ENCODE measurements at regions not wholly inside any gene's neighbourhood (a gene's known extent, or its start where the extent isn't known, plus 50 kb on each side); places are given as distances from the start of the nearest gene placed in this dataset.

DNA sequence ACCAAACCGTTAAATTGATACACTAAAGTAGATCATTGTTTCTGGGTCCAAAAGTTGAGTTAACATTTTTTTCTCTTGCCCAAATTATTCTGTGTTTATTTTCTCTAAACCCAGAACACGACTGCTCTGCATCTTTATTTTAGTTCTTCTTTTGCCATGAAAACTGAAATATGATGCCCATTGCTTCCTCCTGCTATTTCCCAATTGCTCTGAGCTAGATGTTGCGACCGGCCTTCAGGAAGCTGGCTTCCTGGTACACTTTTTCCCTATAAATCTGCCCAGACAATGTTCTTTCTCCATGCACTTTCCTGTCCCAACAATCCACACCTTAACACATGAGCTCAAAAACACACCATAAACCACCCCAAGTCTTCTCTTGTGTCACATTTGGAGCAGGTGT lies 501.4 kb downstream of the FBXO15 start:
- TF ChIP-seq, protein P1, sequence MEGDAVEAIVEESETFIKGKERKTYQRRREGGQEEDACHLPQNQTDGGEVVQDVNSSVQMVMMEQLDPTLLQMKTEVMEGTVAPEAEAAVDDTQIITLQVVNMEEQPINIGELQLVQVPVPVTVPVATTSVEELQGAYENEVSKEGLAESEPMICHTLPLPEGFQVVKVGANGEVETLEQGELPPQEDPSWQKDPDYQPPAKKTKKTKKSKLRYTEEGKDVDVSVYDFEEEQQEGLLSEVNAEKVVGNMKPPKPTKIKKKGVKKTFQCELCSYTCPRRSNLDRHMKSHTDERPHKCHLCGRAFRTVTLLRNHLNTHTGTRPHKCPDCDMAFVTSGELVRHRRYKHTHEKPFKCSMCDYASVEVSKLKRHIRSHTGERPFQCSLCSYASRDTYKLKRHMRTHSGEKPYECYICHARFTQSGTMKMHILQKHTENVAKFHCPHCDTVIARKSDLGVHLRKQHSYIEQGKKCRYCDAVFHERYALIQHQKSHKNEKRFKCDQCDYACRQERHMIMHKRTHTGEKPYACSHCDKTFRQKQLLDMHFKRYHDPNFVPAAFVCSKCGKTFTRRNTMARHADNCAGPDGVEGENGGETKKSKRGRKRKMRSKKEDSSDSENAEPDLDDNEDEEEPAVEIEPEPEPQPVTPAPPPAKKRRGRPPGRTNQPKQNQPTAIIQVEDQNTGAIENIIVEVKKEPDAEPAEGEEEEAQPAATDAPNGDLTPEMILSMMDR (conservative IDR thresholded peaks at IDR 0.05): no peak
- no peak for TF ChIP-seq ZFX (IDR thresholded peaks at IDR 0.05)

Data from C4-2B (cell line).